Upper lobe of left lung (tissue), 4 donors: ENCODE measurements at regions not wholly inside any gene's neighbourhood (a gene's known extent, or its start where the extent isn't known, plus 50 kb on each side); places are given as distances from the start of the nearest gene placed in this dataset.

Experiments
- POLR2AphosphoS5 ChIP-seq, 2 donors: sonication (generic); formaldehyde crosslinking; IDR thresholded peaks; one replicate each; pipeline ENCODE4 v1.5.1; 2017; ENCODE audit warnings: antibody characterized with exemption in 2 of 2
- TF ChIP-seq, protein P1 (sequence below), 6 experiments: fragments of 450-650 bp in 4 of 6; fragments of 200-600 bp in 2 of 6; sonication (generic) in 2 of 6; IDR thresholded peaks; one replicate each; pipeline ENCODE4 v1.5.1; 2016 to 2019; ENCODE audit warnings: antibody characterized with exemption in 6 of 6

DNA sequence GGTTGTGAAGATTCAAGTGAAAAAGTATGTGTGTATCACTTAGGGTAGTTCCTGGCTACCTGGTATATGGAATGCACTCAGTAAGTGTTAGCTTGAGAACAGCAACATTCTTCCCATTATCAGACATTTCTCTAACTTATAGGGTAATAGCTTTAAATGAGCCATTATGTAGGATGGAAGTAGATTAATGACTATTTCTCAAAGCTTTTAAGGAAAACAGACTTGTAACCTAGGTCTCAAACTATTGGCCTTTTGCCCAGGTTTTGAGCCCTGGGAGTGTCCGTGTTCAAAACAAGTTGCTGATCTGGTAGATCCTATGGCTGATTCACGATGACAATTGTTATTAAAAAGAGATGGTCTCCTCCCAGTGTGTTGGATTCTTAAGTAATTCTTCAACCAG lies 129.1 kb upstream of the UMPS start:
- no peak for TF ChIP-seq POLR2AphosphoS5 (IDR thresholded peaks at IDR 0.05)
- TF ChIP-seq, protein P1, sequence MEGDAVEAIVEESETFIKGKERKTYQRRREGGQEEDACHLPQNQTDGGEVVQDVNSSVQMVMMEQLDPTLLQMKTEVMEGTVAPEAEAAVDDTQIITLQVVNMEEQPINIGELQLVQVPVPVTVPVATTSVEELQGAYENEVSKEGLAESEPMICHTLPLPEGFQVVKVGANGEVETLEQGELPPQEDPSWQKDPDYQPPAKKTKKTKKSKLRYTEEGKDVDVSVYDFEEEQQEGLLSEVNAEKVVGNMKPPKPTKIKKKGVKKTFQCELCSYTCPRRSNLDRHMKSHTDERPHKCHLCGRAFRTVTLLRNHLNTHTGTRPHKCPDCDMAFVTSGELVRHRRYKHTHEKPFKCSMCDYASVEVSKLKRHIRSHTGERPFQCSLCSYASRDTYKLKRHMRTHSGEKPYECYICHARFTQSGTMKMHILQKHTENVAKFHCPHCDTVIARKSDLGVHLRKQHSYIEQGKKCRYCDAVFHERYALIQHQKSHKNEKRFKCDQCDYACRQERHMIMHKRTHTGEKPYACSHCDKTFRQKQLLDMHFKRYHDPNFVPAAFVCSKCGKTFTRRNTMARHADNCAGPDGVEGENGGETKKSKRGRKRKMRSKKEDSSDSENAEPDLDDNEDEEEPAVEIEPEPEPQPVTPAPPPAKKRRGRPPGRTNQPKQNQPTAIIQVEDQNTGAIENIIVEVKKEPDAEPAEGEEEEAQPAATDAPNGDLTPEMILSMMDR (IDR thresholded peaks at IDR 0.05) = no peak
